ENCODE measurements at regions not wholly inside any gene's neighbourhood (a gene's known extent, or its start where the extent isn't known, plus 50 kb on each side); places are given as distances from the start of the nearest gene placed in this dataset.

DNA sequence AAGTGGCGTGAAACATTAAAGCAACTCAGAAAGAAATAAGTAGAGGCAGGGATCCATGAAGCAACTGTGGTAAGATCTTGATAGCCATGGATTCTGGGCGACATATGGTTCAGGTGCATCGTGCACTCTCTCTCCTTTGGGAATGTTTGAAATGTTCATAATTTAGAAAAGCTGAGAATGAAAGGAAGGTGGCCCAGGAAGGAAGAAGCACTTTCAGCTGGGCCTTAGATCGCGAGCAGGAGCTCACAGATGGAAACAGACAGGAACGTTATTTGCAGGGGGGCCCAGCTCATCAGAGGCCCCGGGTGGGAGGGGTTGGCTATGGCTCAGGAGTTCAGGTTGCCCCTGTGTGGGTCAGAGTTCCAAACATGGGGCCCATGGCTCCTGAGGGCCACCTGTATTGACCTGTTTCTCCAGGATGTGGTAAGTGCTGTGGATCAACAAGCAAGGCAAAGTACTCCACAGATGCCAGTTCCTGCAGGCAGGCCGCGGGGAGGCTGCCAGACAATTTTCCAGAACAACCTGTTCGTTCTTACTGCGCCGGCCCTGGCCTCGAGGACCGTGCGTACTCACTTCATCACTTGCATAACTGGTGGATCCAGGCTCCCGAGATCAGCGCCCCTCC lies 253.2 kb downstream of the TOMM20 start:
- no peak for DNase-seq

GRCh38 chr1:234874291-234875288 lies 254.0 kb downstream of the TOMM20 start:
- DNase-seq = no peak

DNA sequence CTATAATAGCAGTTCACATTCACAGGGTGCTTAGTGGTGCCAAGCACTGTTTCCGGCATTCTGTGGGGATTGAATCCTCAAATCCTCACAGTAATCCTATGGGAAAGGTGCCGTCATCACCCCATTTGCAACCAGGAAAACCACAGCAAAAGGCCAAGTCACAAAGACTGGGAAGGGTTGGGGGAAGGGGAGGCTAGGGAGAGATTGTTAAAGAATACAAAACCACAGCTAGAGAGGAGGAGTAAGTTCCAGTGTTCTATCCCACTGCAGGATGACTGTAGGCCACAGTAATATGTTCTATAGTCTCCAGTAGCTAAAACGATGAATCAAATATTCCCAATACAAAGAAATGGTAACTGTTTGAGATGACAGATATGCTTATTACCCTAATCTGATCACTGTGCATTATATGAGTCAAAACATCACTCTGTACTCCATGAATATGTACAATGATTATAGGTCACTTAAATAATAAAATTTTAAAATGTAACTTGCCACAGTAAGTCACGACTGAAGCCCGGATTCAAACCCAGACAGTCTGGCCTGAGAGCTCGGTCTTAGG lies 256.8 kb downstream of the TOMM20 start:
- DNase-seq = no peak

- DNase-seq = no peak
These were observed 257.5 kb downstream of the TOMM20 start for GRCh38 chr1:234871039-234871709.

GRCh38 chr1:234870020-234870981 lies 258.3 kb downstream of the TOMM20 start:
- no peak for DNase-seq

GRCh38 chr1:234869182-234870019 lies 259.2 kb downstream of the TOMM20 start:
- DNase-seq = no peak

- no peak for DNase-seq
These were observed 258.5 kb upstream of the IRF2BP2 start for GRCh38 chr1:234868296-234869147.

DNA sequence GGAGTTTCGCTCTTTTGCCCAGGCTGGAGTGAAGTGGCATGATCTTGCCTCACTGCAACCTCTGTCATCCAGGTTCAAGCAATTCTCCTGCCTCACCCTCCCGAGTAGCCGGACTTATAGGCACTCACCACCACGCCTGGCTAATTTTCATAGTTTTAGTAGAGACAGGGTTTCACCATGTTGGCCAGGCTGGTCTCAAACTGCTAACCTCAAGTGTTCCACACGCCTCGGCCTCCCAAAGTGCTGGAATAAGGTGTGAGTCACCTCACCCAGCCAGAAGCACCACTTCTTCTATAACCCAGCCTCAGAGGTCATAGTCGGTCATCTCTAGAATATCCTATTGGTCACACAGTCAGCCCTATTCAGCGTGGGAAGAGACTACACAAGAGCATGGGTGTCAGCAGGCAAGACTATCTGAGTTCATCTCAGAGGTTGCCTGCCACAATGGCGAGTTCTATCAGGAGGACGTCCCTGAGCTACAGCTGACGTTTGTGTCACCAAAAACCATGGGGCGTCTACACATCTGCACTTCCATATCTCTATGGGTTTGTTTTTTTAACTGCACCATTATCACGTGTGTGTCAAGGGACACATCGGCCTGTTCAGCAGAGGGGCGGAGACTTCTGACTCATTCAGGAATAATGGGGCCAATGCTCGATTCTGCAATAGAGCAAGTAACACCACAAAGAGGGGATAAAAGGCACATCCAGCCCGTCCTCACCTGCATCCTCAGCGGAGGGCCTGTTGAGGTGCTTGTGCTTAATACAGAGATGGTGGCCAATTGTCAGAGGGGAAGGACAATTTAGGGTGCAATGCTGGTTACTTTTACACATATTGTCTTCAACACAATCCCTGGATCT lies 256.3 kb upstream of the IRF2BP2 start:
- DNase-seq = no peak

GRCh38 chr1:234865171-234866006 lies 255.4 kb upstream of the IRF2BP2 start:
- DNase-seq = no peak

DNA sequence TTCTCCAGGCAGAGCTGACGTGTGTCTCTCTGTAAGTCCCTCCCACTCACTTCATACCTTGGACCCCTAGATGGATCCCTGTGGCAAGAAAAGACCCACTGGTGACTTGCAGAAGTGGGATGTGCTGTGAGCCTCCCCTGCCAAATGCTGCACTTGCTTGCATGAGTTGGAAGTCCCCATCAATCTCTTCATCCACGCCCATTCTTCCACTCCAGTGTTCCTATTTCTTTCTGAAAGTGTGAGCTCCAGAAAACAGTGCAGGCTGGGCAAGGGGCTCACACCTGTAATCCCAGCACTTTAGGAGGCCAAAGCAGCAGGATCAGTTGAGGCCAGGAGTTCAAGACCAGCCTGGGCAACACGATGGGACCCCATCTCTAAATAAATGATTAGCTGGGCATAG lies 254.1 kb upstream of the IRF2BP2 start:
- no peak for DNase-seq

- no peak for DNase-seq
These were observed 253.6 kb upstream of the IRF2BP2 start for GRCh38 chr1:234863551-234863971.

DNA sequence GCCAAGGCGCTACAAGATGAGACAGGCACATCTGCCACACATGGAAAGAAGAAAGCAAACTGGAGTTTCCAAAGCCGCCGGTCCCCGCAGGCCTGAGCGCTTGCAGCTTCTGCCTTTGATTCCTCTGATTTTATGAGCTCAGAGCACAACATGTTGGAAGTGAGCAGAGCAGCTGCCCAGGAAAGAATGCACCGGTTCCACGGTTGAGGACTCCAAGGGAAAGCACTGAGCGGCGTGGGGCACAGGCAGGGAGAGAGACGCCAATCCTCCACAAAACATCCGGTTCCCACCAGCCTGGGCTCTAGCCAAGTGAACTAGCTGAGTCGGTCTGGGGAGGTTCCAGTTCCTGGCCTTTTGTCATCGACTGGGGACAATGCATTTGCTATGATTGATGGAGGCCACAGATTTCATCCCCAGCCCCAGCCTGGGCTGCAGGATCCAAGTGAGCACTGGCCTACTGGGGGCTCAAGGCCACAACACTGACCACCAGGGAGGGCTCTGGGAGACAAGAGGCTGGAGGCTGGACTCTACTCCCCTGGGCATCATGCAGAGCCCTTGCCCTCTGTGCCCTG lies 253.1 kb upstream of the IRF2BP2 start:
- DNase-seq = no peak

- no peak for DNase-seq
These were observed 252.5 kb upstream of the IRF2BP2 start for GRCh38 chr1:234862360-234862943.

DNA sequence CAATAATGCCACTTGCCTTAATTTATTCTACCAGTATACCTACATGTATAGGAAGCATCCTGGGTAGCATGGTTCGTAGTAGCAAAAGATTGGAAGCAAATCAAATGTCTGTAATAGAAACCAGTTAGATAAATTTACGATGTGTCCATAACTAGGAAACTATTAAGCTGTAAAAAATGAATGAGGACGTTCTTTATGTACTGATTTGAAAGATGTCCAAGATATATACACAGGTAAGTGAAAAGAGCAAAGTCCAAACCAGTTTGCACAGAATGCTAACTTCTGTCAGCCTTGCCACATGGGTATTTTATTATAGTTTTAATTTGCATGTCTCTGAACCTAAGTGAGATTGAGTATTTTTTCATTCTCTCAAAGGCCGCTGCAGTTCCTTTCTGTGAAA lies 251.8 kb upstream of the IRF2BP2 start:
- no peak for DNase-seq

DNA sequence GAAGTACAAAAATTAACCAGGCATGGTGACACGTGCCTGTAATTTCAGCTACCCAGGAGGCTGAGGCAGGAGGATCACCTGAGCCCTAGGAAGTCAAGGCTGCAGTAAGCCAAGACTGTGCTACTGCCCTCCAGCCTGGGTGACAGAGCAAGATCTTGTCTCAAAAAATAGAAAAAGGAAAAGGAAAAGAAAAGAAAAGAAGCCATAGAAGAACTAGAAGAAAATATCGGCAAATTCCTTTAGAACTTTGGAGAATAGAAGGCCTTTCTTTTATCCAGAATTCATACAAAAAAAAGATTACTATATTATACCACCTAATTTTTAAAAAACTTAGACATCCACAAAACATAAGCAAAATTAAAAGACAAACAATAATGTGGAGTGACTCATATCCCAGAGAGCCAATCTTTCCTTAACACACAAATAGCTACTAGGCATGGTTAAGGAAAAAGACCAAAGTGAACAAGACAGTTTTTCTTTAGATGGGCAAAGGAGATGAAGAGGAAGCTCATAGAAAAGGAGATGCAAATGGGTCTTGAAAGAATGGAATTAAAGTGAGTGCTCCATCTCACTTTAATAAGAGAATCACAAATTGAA lies 251.1 kb upstream of the IRF2BP2 start:
- no peak for DNase-seq

GRCh38 chr1:234858722-234859121 lies 248.7 kb upstream of the IRF2BP2 start:
- DNase-seq = no peak

DNA sequence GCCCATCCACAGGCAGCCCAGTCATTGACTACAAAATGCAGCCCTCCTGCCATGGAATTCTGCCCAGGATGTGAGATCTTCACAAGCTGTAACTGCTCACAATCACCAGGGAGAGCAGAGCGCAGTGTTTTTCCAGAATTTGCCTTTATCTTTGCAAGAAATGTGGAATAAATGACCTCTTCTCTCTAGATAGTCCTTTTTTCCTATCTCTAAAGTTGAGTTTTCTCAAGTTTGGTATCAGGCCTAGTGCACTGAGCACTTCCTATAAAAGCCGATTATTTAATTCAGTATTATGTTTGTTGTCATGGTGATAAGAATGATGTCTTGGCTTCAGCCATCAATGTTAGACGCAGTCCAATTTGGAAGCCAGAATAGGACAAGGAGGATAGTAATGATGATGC lies 246.9 kb upstream of the IRF2BP2 start:
- DNase-seq = no peak

Measured in NK-92 treated with Interleukin-12 subunit alpha and Interleukin-12 subunit beta, amount 100 ng/mL, for 24 hours (cell line).